Smooth muscle cell (in vitro differentiated cells): ENCODE measurements at regions not wholly inside any gene's neighbourhood (a gene's known extent, or its start where the extent isn't known, plus 50 kb on each side); places are given as distances from the start of the nearest gene placed in this dataset.
A peak's percentile ranks its signal among the peaks of the same experiment; 100 is the strongest.

Source experiments
- DNase-seq: peaks from one replicate; lab custom pipeline; 2025; ENCODE audit not compliant: unreplicated experiment; lab: John Stamatoyannopoulos, UW
- H2AFZ ChIP-seq: fragments of 200-600 bp; sonication (generic); 2 replicates; pipeline ENCODE4 v1.6.0; 2016; ENCODE audit warnings: antibody characterized with exemption, low read depth, mild to moderate bottlenecking
- H3F3A ChIP-seq: fragments of 200-600 bp; sonication (generic); 2 replicates; pipeline ENCODE4 v1.6.0; 2017; ENCODE audit warnings: antibody characterized with exemption, low read depth
- H3K27ac ChIP-seq: fragments of 200-600 bp; sonication (generic); 2 replicates; pipeline ENCODE4 v1.5.1; 2016; ENCODE audit warnings: low read depth, mild to moderate bottlenecking
- H3K27me3 ChIP-seq: fragments of 200-600 bp; sonication (generic); 2 replicates; pipeline ENCODE4 v1.6.1; 2016; ENCODE audit warnings: low read depth, mild to moderate bottlenecking
- H3K36me3 ChIP-seq: fragments of 200-600 bp; sonication (generic); 2 replicates; pipeline ENCODE4 v1.5.1; 2016; ENCODE audit warnings: low read depth
- H3K4me1 ChIP-seq: fragments of 200-600 bp; sonication (generic); 2 replicates; pipeline ENCODE4 v1.5.1; 2016; ENCODE audit warnings: low read depth
- H3K4me2 ChIP-seq: fragments of 200-600 bp; sonication (generic); 2 replicates; pipeline ENCODE4 v1.6.0; 2016; ENCODE audit warnings: mild to moderate bottlenecking
- H3K4me3 ChIP-seq: fragments of 200-600 bp; sonication (generic); 2 replicates; pipeline ENCODE4 v1.5.1; 2016; ENCODE audit warnings: mild to moderate bottlenecking
- H3K79me2 ChIP-seq: fragments of 200-600 bp; sonication (generic); 2 replicates; pipeline ENCODE4 v1.6.0; 2016; ENCODE audit warnings: low read depth, mild to moderate bottlenecking
- H3K9ac ChIP-seq: fragments of 200-600 bp; sonication (generic); 2 replicates; pipeline ENCODE4 v1.6.0; 2016; ENCODE audit warnings: low read depth
- H3K9me3 ChIP-seq: fragments of 200-600 bp; sonication (generic); replicated peaks from 2 replicates; pipeline ENCODE4 v1.5.1; 2016; ENCODE audit warnings: low read depth
- H4K20me1 ChIP-seq: fragments of 200-600 bp; sonication (generic); 2 replicates; pipeline ENCODE4 v1.6.0; 2016; ENCODE audit warnings: low read depth
- CTCF ChIP-seq: fragments of 200-600 bp; sonication (generic); IDR thresholded peaks from 2 replicates; pipeline ENCODE4 v1.5.1; 2017; ENCODE audit warnings: borderline replicate concordance, mild to moderate bottlenecking, antibody characterized with exemption; ENCODE audit not compliant: insufficient read depth, poor library complexity, severe bottlenecking
- WGBS: methylation state at CpG from one replicate; pipeline ENCODE4 v1.1.7; 2016; ENCODE audit warnings: low lambda C conversion rate; 5-methylcytosine and 5-hydroxymethylcytosine counted together

- H3F3A ChIP-seq: peaks cover 22% of the 10 kb centered on the region
- no peaks in the 10 kb centered on the region for H3K79me2 ChIP-seq
- H3K27ac ChIP-seq: peak overlapping the region; percentile 80
- H3K4me2 ChIP-seq: peak overlapping the region; percentile 77
- no peak overlapping the region for H3K4me3 ChIP-seq
- no peak for TF ChIP-seq CTCF
- peaks cover 38% of the 10 kb centered on the region for H3K4me1 ChIP-seq
- H3K9ac ChIP-seq: no peak overlapping the region
- 2% methylated on average over 1 of the region's 1 CpG for WGBS
- H2AFZ ChIP-seq: peak overlapping the region; percentile 59
- DNase-seq: no peak
- no peaks in the 10 kb centered on the region for H3K36me3 ChIP-seq
- no peaks in the 10 kb centered on the region for H3K27me3 ChIP-seq
- H4K20me1 ChIP-seq: no peaks in the 10 kb centered on the region
- H3K9me3 ChIP-seq: no peaks in the 10 kb centered on the region
Observed at GRCh38 chr4:155616117-155616516, 50.5 kb upstream of the GUCY1A1 start.

GRCh38 chr4:155615081-155615887 lies 51.4 kb upstream of the GUCY1A1 start:
- Histone ChIP-seq H3K9ac (peak overlapping the region; percentile 34), H3K4me2 (peak overlapping the region; percentile 77), H3F3A (peaks cover 22% of the 10 kb centered on the region), H3K27me3 (no peaks in the 10 kb centered on the region), H2AFZ (peak overlapping the region; percentile 64), H3K4me1 (peaks cover 38% of the 10 kb centered on the region), H3K9me3 (no peaks in the 10 kb centered on the region), H3K79me2 (no peaks in the 10 kb centered on the region), H3K4me3 (no peak overlapping the region), H4K20me1 (no peaks in the 10 kb centered on the region), H3K36me3 (no peaks in the 10 kb centered on the region), H3K27ac (peak overlapping the region; percentile 80)
- WGBS: 59% methylated on average over 4 of the region's 4 CpGs
- no peak for DNase-seq
- no peak for TF ChIP-seq CTCF

GRCh38 chr4:155614111-155614762 lies 52.4 kb upstream of the GUCY1A1 start:
- 97% methylated on average over 1 of the region's 1 CpG for WGBS
- H3K79me2 ChIP-seq: no peaks in the 10 kb centered on the region

More at GRCh38 chr4:155614111-155614762, 52.4 kb upstream of the GUCY1A1 start:
- Histone ChIP-seq H3K4me3 (no peak overlapping the region), H3K4me2 (peak overlapping the region; percentile 77), H3F3A (peaks cover 22% of the 10 kb centered on the region), H3K9ac (no peak overlapping the region), H3K4me1 (peaks cover 38% of the 10 kb centered on the region), H3K27ac (peak overlapping the region; percentile 80), H3K36me3 (no peaks in the 10 kb centered on the region), H3K27me3 (no peaks in the 10 kb centered on the region), H2AFZ (no peak overlapping the region), H3K9me3 (no peaks in the 10 kb centered on the region), H4K20me1 (no peaks in the 10 kb centered on the region)
- no peak for TF ChIP-seq CTCF
- DNase-seq: no peak
